ENCODE measurements at regions not wholly inside any gene's neighbourhood (a gene's known extent, or its start where the extent isn't known, plus 50 kb on each side); places are given as distances from the start of the nearest gene placed in this dataset.

- TF ChIP-seq POLR2A (IDR thresholded peaks at IDR 0.05) (no peak), CTCF (IDR thresholded peaks at IDR 0.05) (no peak)
These were observed 199.8 kb downstream of the ZNF365 start for GRCh38 chr10:62573929-62574328.

All from body of pancreas (tissue), 4 donors.